Hindlimb muscle (tissue), 1 donor: ENCODE measurements at regions not wholly inside any gene's neighbourhood (a gene's known extent, or its start where the extent isn't known, plus 50 kb on each side); places are given as distances from the start of the nearest gene placed in this dataset.

Source experiments
- DNase-seq: peaks from one replicate; pipeline ENCODE4 v3.0.0-alpha.2; 2013

DNA sequence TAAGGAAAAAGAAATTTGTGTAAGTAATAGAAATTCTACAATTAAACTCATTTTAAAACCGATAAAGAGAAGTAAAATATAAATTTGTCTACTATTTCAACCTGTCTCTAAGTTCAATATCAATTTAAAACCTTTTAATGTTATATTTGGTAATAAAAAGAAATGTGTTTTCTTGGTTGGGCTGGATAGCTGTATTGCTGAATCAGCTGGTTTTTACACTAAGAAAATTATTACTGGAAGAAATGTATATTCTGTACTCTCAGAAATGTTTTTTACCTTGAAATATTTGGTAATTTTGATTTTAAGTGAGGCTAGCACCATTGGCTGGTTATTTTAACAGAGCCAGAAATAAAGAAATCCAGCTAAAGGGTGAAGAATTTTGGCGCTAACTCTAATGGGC, 87.1 kb upstream of the CNTNAP4 start:
- no peak for DNase-seq

DNA sequence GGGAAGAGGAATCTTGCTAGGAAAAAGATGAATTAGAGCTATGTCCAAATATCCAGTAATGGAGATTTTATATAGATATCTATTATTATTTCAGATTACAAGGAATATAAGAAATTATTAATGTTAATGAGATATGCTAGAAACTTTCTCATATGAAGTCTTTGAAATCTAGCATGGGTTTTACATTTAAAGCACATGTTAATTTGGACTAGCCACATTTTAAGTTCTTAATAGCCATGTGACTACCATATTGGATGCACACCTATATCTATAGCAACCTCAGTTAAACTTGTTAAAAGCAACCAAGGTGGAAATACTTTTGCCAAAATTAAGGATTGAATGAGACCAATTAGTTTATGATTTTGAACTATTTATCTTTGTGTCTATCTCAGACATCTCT, 86.7 kb upstream of the CNTNAP4 start:
- DNase-seq = no peak

DNA sequence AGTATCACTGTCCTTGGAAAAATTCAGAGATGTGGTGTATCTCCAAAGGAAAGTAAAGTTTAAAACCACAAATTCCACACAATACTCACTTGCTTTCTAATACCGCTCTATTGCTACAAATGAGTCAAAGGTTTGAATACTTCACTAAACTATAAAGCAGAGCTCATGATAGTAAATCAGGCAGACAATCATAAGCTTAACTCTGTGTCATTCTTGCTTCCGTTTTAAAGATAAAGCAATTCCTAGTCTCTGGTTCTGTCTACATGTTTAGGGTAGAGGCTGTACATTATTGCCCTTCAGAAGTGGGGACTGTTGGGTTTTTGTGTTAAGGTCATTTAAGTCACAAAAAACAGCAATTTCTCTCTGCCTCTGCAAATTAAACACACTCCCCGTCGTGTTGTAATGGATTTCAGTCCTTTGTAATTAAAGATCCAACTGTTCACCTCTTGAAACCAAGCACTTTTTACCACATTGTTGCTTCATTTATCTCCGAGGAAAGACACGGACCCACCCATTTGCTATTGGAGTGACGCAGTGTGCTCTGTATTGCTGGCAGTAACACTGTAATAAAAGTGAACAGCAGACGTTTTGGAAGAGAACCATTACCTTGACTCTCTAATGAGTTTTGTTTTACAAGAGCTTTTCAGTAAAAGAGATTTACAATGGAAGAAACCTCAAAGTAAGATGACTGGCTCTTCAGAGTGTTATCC, 83.1 kb upstream of the CNTNAP4 start:
- DNase-seq = no peak

DNA sequence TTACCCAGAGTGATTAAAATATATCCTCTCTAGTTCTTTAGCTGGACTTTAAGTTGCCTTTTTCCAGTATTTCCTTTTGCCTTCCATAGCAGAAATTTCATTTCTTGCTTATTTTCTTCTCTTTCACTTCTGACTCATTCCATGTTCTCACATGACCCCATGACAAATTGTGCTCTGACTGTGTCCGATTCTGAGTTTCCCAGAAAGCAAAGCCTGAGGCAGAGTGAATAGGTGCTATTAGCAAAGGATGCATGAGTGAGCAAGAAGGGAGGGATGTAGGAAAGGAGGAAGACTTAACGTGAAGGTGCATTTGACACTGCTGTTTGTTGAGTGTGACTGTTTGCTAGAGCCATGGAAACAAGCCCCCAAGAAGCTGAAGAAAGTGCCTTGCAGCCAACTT, 82.6 kb upstream of the CNTNAP4 start:
- no peak for DNase-seq

DNA sequence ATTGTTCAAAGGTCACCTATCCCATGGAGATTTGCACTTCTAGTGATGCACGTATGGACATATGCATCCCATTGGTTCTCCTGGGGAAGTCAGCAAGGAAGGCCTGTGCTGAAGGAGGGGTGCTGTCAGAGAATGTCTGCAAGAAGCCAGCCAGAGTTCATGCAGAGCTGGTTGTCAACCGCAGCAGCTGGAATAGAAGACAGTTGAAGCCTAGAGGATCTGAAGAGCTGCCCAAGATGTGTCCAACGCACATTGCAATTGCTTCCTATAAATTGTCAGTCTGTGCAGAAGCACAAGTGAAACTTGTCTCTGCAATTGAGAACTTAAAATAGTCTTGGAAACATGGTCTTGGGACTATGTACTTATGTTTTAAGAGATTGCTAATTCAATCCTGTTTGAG, 82.1 kb upstream of the CNTNAP4 start:
- no peak for DNase-seq

- no peak for DNase-seq
Observed at GRCh38 chr16:76195648-76196047, 81.6 kb upstream of the CNTNAP4 start.

- no peak for DNase-seq
Observed at GRCh38 chr16:76197900-76198299, 79.3 kb upstream of the CNTNAP4 start.

- DNase-seq = no peak
Observed at GRCh38 chr16:76199681-76200220, 77.5 kb upstream of the CNTNAP4 start.

- DNase-seq = no peak
Observed at GRCh38 chr16:76201385-76201784, 75.8 kb upstream of the CNTNAP4 start.

DNA sequence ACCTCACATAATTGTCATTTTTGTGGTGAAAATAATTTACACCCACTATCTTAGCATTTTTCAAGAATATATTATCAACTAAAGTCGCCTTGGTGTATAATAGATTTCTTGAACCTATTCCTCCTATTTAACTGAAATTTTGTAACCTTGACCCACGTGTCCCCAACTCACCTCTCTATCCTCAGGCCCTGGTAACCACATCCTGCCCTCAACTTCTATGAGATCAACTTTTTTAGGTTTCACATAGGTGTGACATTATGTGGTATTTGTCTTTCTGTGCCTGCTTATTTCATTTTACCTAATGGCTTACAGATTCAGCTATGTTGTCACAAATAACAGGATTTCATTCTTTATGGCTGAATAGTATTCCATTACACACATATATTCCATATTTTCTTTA, 73.0 kb upstream of the CNTNAP4 start:
- DNase-seq = no peak

- no peak for DNase-seq
Observed at GRCh38 chr16:76207270-76207669, 69.9 kb upstream of the CNTNAP4 start.

DNA sequence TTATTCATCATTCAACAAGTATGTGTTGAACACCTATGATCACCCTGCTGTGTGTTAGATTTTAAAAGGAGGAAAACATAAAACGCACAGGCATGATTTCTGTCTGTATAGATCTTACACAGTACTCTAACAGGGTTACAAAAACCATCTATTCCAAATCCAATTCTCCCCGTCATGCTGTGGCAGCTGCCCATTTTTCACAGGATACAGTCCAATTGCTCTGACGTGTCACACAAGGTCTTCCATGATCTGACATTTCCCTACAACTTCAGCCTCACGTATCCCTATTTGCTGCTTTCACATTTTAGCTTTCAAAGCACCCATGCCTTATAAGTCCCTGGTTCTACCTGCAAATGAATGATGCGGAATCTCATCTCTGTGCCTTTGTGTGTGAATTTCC, 67.0 kb upstream of the CNTNAP4 start:
- DNase-seq = no peak

GRCh38 chr16:76213860-76214259, 63.3 kb upstream of the CNTNAP4 start:
- DNase-seq = peak; percentile 48

- no peak for DNase-seq
Observed at GRCh38 chr16:76214856-76215255, 62.3 kb upstream of the CNTNAP4 start.

- DNase-seq = no peak
Observed at GRCh38 chr16:76222087-76222486, 55.1 kb upstream of the CNTNAP4 start.

GRCh38 chr16:76222853-76223252, 54.3 kb upstream of the CNTNAP4 start:
- DNase-seq = no peak

DNA sequence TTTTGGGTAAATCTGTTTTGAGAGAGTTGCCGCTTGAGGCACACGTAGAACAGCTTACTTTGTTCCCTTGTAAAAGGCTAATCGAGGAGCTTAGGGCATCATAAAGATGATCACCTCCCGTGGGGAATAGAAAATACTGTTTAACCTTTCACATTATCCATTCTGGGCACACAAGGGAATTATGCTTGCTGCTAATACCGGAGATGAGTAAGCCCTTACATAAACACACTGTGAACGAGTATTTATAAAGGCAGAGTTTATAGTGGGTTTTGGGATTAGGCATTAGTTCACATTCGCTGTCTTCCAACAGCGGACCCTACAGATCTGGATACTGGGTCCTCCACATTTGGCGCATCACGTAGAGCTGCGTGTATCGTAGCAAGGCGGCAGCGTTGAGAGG, 51.2 kb upstream of the CNTNAP4 start:
- no peak for DNase-seq

DNA sequence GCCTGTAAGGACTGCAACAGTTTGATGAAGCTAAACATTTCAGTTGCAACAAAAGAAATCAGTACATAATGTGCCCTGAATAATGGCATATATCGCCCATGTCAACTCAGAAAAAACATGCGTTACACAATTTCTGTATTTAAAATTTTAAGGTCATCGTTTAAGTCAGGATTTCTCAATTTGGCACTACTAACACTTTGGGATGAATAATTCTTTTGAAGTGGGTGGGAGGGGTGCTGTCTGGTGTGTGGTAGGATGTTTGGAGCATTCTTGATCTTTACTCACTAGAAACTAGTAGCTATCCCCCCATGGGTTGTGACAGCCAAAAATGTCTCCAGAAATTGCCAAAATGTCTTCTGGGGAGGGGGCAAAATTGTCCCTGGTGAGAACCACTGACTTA, 50.7 kb upstream of the CNTNAP4 start:
- no peak for DNase-seq
